ENCODE measurements at regions not wholly inside any gene's neighbourhood (a gene's known extent, or its start where the extent isn't known, plus 50 kb on each side); places are given as distances from the start of the nearest gene placed in this dataset.

DNA sequence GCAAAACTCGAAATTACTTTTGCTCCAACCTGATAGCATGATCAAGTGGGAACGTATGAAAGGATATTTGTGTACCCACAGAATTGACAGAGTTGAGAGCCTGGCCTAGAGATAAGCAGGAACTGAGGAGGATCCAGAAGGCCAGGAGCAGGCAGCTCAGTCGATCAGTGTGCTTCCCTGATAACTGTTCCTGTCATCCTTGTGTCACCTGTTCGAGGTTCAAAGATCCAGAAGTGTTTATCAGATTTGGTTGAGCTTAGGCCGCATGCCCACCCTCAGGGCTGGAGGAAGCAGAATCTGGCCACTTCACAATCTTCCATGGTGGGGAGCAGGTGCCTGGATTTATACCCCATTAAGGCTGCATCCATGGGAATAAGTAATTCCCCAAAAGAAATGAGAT, 124.8 kb downstream of the QRSL1 start:
- TF ChIP-seq, protein P1, sequence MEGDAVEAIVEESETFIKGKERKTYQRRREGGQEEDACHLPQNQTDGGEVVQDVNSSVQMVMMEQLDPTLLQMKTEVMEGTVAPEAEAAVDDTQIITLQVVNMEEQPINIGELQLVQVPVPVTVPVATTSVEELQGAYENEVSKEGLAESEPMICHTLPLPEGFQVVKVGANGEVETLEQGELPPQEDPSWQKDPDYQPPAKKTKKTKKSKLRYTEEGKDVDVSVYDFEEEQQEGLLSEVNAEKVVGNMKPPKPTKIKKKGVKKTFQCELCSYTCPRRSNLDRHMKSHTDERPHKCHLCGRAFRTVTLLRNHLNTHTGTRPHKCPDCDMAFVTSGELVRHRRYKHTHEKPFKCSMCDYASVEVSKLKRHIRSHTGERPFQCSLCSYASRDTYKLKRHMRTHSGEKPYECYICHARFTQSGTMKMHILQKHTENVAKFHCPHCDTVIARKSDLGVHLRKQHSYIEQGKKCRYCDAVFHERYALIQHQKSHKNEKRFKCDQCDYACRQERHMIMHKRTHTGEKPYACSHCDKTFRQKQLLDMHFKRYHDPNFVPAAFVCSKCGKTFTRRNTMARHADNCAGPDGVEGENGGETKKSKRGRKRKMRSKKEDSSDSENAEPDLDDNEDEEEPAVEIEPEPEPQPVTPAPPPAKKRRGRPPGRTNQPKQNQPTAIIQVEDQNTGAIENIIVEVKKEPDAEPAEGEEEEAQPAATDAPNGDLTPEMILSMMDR (conservative IDR thresholded peaks at IDR 0.05 in 1 of 2, IDR thresholded peaks at IDR 0.05 in 1 of 2; ENCODE audit: low read depth in 1 of 2, low read length in 2 of 2): no peak
- TF ChIP-seq EZH2 (IDR thresholded peaks at IDR 0.05; ENCODE audit: low read length, missing control alignments): no peak
